Gastrocnemius medialis (tissue), 4 donors: ENCODE measurements at regions not wholly inside any gene's neighbourhood (a gene's known extent, or its start where the extent isn't known, plus 50 kb on each side); places are given as distances from the start of the nearest gene placed in this dataset.

Source experiments
- ATAC-seq, 2 donors: fragments of 150-250 bp; one replicate each; pipeline ENCODE4 v1.9.1; 2016
- DNase-seq, 2 donors: peaks; one replicate each; pipeline ENCODE4 v3.0.0-alpha.2; 2019
- H3K27ac ChIP-seq, 4 donors: fragments of 200-600 bp; sonication (generic); 1 replicate in 1 of 4; 2 replicates in 3 of 4; pipeline ENCODE4 v1.5.1; 2016 to 2018; ENCODE audit warnings: mild to moderate bottlenecking in 2 of 4, moderate library complexity in 1 of 4
- H3K27me3 ChIP-seq, 3 donors: fragments of 200-600 bp; sonication (generic) in 2 of 3; 1 replicate in 1 of 3; 2 replicates in 2 of 3; pipeline versions ENCODE4 v1.5.1 to v1.6.0; 2016 to 2019; ENCODE audit warnings: mild to moderate bottlenecking in 1 of 3, moderate library complexity in 1 of 3
- H3K36me3 ChIP-seq, 2 donors: fragments of 200-600 bp; sonication (generic) in 1 of 2; one replicate each; pipeline ENCODE4 v1.5.1; 2017 to 2018
- H3K4me1 ChIP-seq, 2 donors: fragments of 200-600 bp; sonication (generic) in 1 of 2; one replicate each; pipeline ENCODE4 v1.5.1; 2016 to 2017; ENCODE audit warnings: mild to moderate bottlenecking in 2 of 2
- H3K4me3 ChIP-seq, 4 donors: fragments of 200-600 bp; sonication (generic) in 3 of 4; 1 replicate in 1 of 4; 2 replicates in 3 of 4; pipeline ENCODE4 v1.5.1; 2016 to 2019; ENCODE audit warnings: mild to moderate bottlenecking in 2 of 4
- H3K9me3 ChIP-seq, 3 donors: fragments of 200-600 bp; sonication (generic) in 2 of 3; 1 replicate in 1 of 3; 2 replicates in 2 of 3; pipeline ENCODE4 v1.5.1; 2016 to 2019
- CTCF ChIP-seq, 5 experiments: fragments of 450-650 bp in 3 of 5; fragments of 200-600 bp in 2 of 5; sonication (generic) in 2 of 5; IDR thresholded peaks in 4 of 5; conservative IDR thresholded peaks in 1 of 5; 1 replicate in 4 of 5; 2 replicates in 1 of 5; pipeline ENCODE4 v1.5.1; 2016 to 2019; ENCODE audit warnings: antibody characterized with exemption in 5 of 5, mild to moderate bottlenecking in 3 of 5, moderate library complexity in 3 of 5
- POLR2A ChIP-seq, 2 donors: fragments of 450-650 bp; IDR thresholded peaks; one replicate each; pipeline ENCODE4 v1.6.1; 2017; ENCODE audit warnings: antibody characterized with exemption in 2 of 2, mild to moderate bottlenecking in 2 of 2, moderate library complexity in 2 of 2
- in situ Hi-C, 4 donors: fragments of 200-750 bp; cut with MboI; loops; one replicate each; pipeline versions ENCODE4 v1.15.0 to v1.8.0; 2017; ENCODE audit warnings: low sequenced_read_pairs in 4 of 4
- intact Hi-C: fragments of 100-400 bp; cut with DNase I; formaldehyde crosslinking; loops from one replicate; pipeline ENCODE4 v1.15.1; 2023; ENCODE audit warnings: low total_unique reads

DNA sequence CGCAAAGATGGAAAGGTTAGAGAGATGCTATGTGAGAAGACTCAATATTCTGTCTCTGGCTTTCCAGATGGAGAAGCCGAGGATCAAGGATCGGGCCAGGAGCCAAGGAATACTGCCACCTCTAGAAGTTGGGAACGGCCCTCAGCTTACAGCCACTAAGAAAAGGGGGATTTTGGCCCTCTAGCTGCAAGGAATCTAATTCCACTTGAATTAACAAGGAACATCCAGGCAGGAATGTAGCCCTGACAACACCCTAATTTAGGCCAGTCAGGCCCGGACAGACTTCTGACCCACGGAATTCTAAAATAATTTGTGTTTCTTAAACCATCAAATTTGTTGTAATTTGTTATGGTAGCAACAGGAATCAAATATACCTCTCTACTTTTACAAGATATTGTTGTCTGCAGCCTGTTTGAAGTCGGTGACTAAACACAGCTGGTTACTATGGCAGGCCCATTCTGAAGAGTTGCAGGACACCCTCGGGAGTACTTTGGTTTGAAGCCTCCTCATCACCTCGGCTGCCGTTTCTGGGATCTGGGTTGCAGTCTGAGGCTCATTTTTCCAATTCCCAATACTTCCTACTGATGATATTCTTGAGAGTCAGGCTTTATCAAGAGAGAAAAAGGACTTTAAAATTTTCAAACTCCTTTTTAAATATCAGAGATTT, 1131.2 kb downstream of the TSN start:
- ATAC-seq (no peak), DNase-seq (no peak)
- H3K4me1 ChIP-seq: no peaks in the 10 kb centered on the region
- no peak overlapping the region for H3K27ac ChIP-seq
- TF ChIP-seq CTCF (IDR thresholded peaks at IDR 0.05 in 4 of 5, conservative IDR thresholded peaks at IDR 0.05 in 1 of 5) (no peak), POLR2A (IDR thresholded peaks at IDR 0.05) (no peak)
- no peaks in the 10 kb centered on the region for H3K36me3 ChIP-seq
- no peaks in the 10 kb centered on the region for H3K27me3 ChIP-seq
- in situ Hi-C loops: no loop called here
- H3K9me3 ChIP-seq: no peaks in the 10 kb centered on the region
- no peak overlapping the region for H3K4me3 ChIP-seq
- intact Hi-C loops: no loop called here

- Histone ChIP-seq H3K27ac (no peak overlapping the region), H3K27me3 (no peaks in the 10 kb centered on the region), H3K36me3 (no peaks in the 10 kb centered on the region), H3K4me1 (no peaks in the 10 kb centered on the region), H3K4me3 (no peak overlapping the region), H3K9me3 (no peaks in the 10 kb centered on the region)
- TF ChIP-seq CTCF (IDR thresholded peaks at IDR 0.05 in 4 of 5, conservative IDR thresholded peaks at IDR 0.05 in 1 of 5): no peak
- TF ChIP-seq POLR2A (IDR thresholded peaks at IDR 0.05): no peak
- ATAC-seq (no peak), DNase-seq (no peak)
- intact Hi-C loops: no loop called here
- in situ Hi-C loops: no loop called here
Measured at GRCh38 chr2:122899614-122900013, 1125.5 kb upstream of the CNTNAP5 start.

DNA sequence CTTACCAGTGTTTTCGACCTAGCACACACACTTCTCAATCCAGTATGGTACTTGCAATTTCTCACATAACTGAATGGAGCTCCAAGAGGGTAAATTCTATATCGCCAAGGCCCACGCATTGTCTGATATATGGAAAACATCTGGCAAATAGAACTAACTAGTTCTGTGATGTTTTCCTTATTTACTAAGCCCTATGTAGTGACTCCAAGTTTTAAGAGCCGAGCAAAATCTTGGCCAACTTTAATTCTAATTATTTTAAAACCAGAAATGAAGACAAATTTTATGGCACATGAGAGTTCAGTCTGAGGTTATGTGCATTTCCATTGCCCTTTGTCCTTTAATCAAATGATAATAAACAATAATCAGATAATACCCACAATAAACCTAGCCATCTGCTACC, 1119.7 kb upstream of the CNTNAP5 start:
- Histone ChIP-seq H3K4me3 (no peak overlapping the region), H3K4me1 (no peaks in the 10 kb centered on the region), H3K27ac (no peak overlapping the region), H3K9me3 (no peaks in the 10 kb centered on the region), H3K27me3 (no peaks in the 10 kb centered on the region), H3K36me3 (no peaks in the 10 kb centered on the region)
- in situ Hi-C loops (no loop called here), intact Hi-C loops (no loop called here)
- TF ChIP-seq POLR2A (IDR thresholded peaks at IDR 0.05): no peak
- no peak for TF ChIP-seq CTCF (IDR thresholded peaks at IDR 0.05 in 4 of 5, conservative IDR thresholded peaks at IDR 0.05 in 1 of 5)
- DNase-seq: no peak
- no peak for ATAC-seq

DNA sequence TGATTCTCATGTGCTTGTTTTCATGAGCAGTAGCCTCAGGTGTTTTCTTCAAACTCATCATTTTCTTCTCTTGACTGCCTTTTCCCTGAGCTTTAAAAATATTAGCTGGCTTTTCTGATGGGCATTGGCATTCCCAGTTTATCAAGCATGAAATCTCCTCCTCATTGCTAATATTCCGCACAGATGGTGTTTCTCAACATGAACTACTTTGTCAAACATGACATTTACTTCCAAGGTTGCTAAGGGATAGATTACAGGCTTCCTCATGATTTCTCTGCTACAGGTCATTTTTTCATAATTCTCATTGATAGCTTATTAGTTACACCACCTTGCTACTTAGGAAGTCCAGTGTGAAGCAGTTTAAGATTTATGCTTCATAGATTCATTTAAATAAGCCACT, 1116.9 kb upstream of the CNTNAP5 start:
- H3K36me3 ChIP-seq: no peaks in the 10 kb centered on the region
- H3K9me3 ChIP-seq: no peaks in the 10 kb centered on the region
- no peak for DNase-seq
- in situ Hi-C loops: no loop called here
- H3K27me3 ChIP-seq: no peaks in the 10 kb centered on the region
- H3K4me3 ChIP-seq: no peak overlapping the region
- no peak overlapping the region for H3K27ac ChIP-seq
- H3K4me1 ChIP-seq: no peaks in the 10 kb centered on the region
- no peak for ATAC-seq
- intact Hi-C loops: no loop called here
- no peak for TF ChIP-seq POLR2A (IDR thresholded peaks at IDR 0.05)
- TF ChIP-seq CTCF (IDR thresholded peaks at IDR 0.05 in 4 of 5, conservative IDR thresholded peaks at IDR 0.05 in 1 of 5): no peak

DNA sequence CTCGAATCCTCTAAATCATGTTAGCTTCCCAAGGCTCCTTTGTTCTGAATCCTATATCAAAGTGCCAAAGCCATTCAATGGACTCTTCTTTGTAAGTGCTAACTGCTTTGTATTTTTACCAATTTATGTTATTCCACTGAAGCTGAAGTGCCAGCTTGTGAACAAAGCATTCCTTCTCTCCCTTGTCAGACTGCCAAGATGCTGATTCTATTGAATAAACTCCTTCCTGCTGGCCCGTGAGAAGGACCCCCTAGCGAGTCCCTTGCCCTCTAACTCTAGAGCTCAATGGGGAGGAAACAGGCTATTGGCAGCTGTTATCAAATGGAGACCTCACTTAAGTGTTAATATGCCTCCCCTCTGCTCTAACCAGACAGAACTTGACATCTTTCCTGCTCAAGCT, 1097.9 kb upstream of the CNTNAP5 start:
- in situ Hi-C loops: no loop called here
- Histone ChIP-seq H3K9me3 (no peaks in the 10 kb centered on the region), H3K27me3 (no peaks in the 10 kb centered on the region), H3K4me3 (no peak overlapping the region), H3K36me3 (no peaks in the 10 kb centered on the region), H3K27ac (no peak overlapping the region), H3K4me1 (no peaks in the 10 kb centered on the region)
- TF ChIP-seq CTCF (IDR thresholded peaks at IDR 0.05 in 4 of 5, conservative IDR thresholded peaks at IDR 0.05 in 1 of 5) (no peak), POLR2A (IDR thresholded peaks at IDR 0.05) (no peak)
- ATAC-seq: no peak
- no peak for DNase-seq
- intact Hi-C loops: no loop called here
